Ishikawa (cell line): ENCODE measurements at regions not wholly inside any gene's neighbourhood (a gene's known extent, or its start where the extent isn't known, plus 50 kb on each side); places are given as distances from the start of the nearest gene placed in this dataset.

Experiments used
- CEBPB ChIP-seq: IDR thresholded peaks from 2 replicates; pipeline ENCODE4 v1.6.1; 2012
- CREB1 ChIP-seq: IDR thresholded peaks from 2 replicates; pipeline ENCODE4 v1.6.1; 2012; ENCODE audit warnings: low read depth
- EGR1 ChIP-seq: IDR thresholded peaks from 2 replicates; pipeline ENCODE4 v1.6.1; 2012
- EP300 ChIP-seq: IDR thresholded peaks from 2 replicates; pipeline ENCODE4 v1.6.1; 2012; ENCODE audit warnings: borderline replicate concordance
- MAX ChIP-seq: IDR thresholded peaks from 2 replicates; pipeline ENCODE4 v1.6.1; 2012
- NFIC ChIP-seq: IDR thresholded peaks from 2 replicates; pipeline ENCODE4 v1.6.1; 2012
- RAD21 ChIP-seq: IDR thresholded peaks from 2 replicates; pipeline ENCODE4 v1.6.1; 2012; ENCODE audit warnings: low read depth
- REST ChIP-seq: IDR thresholded peaks from 2 replicates; pipeline ENCODE4 v1.6.1; 2012; ENCODE audit warnings: low read depth, mild to moderate bottlenecking
- TAF1 ChIP-seq: IDR thresholded peaks from 2 replicates; pipeline ENCODE4 v1.6.1; 2012; ENCODE audit warnings: low read depth, mild to moderate bottlenecking
- TCF12 ChIP-seq: IDR thresholded peaks from 2 replicates; pipeline ENCODE4 v1.6.1; 2012; ENCODE audit warnings: low read depth
- TEAD4 ChIP-seq: IDR thresholded peaks from 2 replicates; pipeline ENCODE4 v1.6.1; 2012
- USF1 ChIP-seq: IDR thresholded peaks from 2 replicates; pipeline ENCODE4 v1.6.1; 2012
- YY1 ChIP-seq: IDR thresholded peaks from 2 replicates; pipeline ENCODE4 v1.6.1; 2012; ENCODE audit warnings: low read depth

GRCh38 chr13:111919286-111919685 is 147.7 kb upstream of the SOX1 start:
- no peak for TF ChIP-seq EP300
- no peak for TF ChIP-seq TAF1
- no peak for TF ChIP-seq RAD21
- no peak for TF ChIP-seq REST
- no peak for TF ChIP-seq EGR1
- no peak for TF ChIP-seq TCF12
- no peak for TF ChIP-seq USF1
- TF ChIP-seq MAX = no peak
- no peak for TF ChIP-seq CREB1
- no peak for TF ChIP-seq CEBPB
- TF ChIP-seq NFIC = no peak
- no peak for TF ChIP-seq YY1
- TF ChIP-seq TEAD4 = no peak
